HG02588 (cell line): ENCODE measurements at regions not wholly inside any gene's neighbourhood (a gene's known extent, or its start where the extent isn't known, plus 50 kb on each side); places are given as distances from the start of the nearest gene placed in this dataset.

Experiments
- ATAC-seq: cut with Tn5 transposase; IDR thresholded peaks from one replicate; pipeline ENCODE4 v1.9.1; 2021; ENCODE audit warnings: mild to moderate bottlenecking, moderate library complexity; ENCODE audit not compliant: unreplicated experiment

GRCh38 chr15:95267481-95267880 lies 1036.1 kb downstream of the MCTP2 start:
- no peak for ATAC-seq

DNA sequence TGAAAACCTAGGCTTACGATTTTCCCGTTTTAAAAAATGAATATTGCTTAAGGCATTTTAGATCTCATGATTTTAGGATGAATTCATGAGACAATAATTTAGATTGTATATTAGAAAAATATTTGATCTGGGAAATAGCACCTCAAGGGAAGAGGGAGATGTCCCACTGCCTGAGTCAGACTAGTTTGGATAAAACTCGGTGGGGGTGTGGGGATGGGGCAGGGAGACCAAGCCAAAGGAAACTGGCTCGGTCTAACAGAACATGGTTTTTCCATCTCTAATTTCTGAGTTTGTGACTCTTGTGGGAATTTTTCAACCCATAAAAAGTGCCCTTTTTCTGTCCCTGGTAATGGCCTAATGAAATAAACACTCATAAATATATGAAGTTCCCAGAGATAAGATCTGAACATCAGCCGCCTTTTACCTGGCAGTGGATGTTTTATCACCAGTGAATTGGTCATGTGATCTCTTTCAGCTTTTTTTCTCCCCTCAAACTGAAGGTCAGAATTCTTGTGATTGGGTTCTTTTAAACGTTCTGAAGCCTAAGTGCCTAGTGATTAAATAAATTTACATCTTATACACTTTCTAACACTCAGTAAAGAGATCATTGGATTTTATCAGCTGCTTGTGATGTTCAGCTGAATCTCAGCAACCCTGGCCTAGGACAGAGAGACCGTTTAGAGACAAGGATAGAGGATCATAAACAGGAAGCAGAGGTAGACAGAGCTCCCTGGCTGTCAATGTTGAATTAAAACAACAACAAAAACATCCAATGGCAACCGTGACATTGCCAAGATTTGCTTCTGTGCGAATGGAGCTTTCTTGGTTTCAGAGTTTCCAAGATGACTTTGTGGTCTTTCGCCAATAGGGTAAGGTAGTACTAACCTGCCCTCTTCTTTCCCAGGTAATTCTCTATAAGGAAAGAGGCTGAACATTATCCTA lies 1038.2 kb downstream of the MCTP2 start:
- no peak for ATAC-seq

- ATAC-seq: no peak
Measured at GRCh38 chr15:95274101-95274500, 1042.7 kb downstream of the MCTP2 start.

- no peak for ATAC-seq
Measured at GRCh38 chr15:95277266-95277665, 1045.9 kb downstream of the MCTP2 start.

- no peak for ATAC-seq
Measured at GRCh38 chr15:95278532-95279245, 1047.3 kb downstream of the MCTP2 start.

GRCh38 chr15:95279277-95280019 lies 1048.1 kb downstream of the MCTP2 start:
- ATAC-seq: no peak

GRCh38 chr15:95280711-95281110 lies 1049.3 kb downstream of the MCTP2 start:
- no peak for ATAC-seq

DNA sequence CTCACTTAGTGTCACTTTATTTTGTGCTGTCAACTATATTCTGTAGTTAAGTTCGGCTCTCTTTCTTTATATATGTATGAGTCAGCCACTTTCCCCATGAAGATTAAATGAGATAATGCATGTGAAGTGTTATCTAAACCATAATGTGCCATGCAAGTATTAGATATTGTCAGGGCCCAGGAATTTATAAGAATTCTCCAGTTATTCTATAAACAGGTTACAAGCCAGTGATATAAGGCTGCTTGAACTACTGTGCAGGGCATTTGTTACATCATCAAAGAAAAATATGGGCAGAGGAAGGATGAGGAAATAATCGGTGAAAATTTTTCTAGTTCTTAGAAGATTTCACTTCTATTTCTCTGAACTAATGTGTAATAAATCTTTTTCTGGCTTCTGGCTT lies 1049.0 kb upstream of the NR2F2 start:
- no peak for ATAC-seq

GRCh38 chr15:95284492-95284891 lies 1046.0 kb upstream of the NR2F2 start:
- no peak for ATAC-seq

DNA sequence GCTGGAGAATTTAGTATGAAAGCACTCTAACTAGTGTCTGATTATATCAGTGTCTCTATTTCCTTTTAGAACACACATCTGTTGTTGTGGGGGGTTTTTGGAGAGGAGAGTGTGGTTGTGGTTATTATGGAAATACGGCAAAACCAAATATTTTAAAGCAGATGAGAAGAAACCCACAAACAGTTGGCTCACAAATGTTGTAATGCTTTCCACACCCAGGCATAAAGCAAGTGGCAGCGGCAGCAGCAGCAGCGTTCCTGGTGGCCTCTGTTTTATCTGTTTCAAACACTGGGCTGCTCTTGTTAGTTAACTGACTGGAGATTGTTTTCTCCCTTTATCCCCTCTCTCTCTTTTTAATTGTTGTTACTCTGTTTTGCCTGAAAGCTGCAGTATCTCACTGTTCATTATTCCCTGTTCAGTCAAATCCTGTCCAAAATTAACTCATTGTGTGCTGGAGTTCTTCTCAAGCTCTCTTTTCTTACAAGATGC lies 1045.5 kb upstream of the NR2F2 start:
- no peak for ATAC-seq

DNA sequence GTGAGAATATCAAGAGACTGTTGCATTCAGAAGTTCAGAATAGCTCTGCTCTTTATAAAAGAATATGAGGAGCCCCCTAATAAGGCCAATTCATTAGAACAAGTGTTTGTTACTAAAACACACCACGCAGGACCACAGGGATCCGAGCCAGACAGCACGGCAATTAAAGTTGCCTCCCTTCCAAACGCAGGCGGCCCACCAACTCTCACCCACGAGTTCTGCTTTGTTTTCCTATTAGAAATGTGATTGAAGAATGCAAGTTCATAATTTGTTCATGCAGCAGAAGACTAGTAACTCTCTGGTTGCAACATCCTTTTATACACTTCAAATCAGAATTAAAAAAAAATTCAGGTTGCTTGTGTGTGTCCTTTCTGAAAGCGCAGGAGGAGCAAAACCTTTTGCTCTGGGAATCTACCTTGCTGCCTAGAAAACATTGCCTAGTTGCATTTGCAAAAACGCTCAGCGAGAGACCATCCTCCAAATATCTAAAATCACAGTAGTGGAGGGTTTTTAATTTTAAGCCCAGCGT lies 1044.1 kb upstream of the NR2F2 start:
- ATAC-seq: no peak

DNA sequence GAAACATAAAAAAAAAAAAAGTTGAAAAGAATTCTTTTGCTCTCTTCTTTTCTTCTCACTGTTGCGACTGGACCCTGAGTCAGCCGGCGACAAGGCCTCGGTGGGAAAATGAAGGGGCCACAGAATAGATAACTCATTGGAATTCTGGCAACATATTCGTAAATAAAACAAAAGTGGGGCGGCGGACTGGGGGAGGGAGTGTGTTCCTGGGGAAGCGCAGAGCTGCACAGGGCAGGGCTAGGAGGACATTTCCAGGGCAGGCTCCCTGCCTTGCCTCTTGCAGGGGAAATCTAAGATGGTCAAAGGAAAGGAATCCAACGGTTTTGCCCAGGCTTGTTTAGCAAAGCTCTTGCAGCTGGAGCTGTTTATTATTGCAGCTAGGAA lies 1042.8 kb upstream of the NR2F2 start:
- no peak for ATAC-seq

GRCh38 chr15:95288626-95289025 lies 1041.9 kb upstream of the NR2F2 start:
- no peak for ATAC-seq

GRCh38 chr15:95290176-95290974 lies 1040.1 kb upstream of the NR2F2 start:
- no peak for ATAC-seq

DNA sequence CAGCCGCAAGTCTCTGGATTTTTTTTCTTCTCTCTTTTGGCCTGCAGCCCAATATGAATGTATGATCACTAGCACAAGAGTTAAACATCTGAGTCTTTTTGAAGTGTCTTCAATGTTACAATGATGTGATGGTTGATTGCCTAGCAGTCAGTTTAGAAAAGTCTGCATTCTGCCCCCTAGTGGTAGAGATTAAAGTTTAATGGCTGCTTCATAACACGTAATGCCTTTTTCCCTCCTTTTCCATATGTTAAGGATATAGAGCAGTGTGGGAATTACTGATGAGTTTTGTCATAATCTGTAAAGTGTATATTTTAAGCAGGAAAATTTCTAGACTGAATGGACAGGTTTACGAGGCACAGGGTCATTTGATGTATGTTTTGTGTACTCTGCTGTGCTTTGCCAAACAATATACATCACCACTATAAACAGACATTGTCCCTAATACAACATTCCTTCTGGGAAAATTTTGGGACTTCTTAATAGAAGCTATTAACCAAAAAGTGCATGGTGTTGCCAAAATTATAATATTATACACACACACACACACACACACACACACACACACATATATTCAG lies 1038.5 kb upstream of the NR2F2 start:
- ATAC-seq: no peak

GRCh38 chr15:95292785-95293450 lies 1037.6 kb upstream of the NR2F2 start:
- ATAC-seq: no peak

- no peak for ATAC-seq
Measured at GRCh38 chr15:95293456-95294031, 1037.0 kb upstream of the NR2F2 start.

GRCh38 chr15:95295363-95295762 lies 1035.1 kb upstream of the NR2F2 start:
- ATAC-seq: no peak
